Stimulated activated CD4-positive, alpha-beta T cell treated with anti-CD3 and anti-CD28 coated beads, Interleukin-12 subunit alpha, Interleukin-12 subunit beta, amount 100 ng/mL, for 48 hours (primary cell): ENCODE measurements at regions not wholly inside any gene's neighbourhood (a gene's known extent, or its start where the extent isn't known, plus 50 kb on each side); places are given as distances from the start of the nearest gene placed in this dataset.

Experiments
- DNase-seq, 3 donors: peaks; one replicate each; pipeline ENCODE4 v3.0.0-alpha.2; 2020; ENCODE audit warnings: low read depth in 2 of 3, low spot score in 1 of 3

DNA sequence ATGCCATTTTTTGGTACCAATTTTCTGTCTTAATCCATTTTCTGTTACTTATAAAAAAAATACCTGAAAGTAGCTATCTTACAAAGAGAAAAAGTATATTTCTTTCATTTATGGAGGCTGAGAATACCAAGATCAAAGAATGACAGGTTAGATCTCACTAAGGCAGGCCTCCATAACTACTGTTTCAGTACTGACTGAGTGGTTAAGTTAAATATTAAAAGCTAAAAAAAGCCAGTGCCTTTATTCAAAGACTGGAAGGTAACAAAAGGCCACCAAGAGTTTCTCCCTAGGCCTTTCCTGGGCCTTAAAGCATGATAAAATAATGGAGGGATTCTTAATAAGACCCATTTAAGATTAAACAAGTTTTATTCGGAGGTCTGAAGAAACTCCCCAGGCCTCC, 687.7 kb upstream of the ADGRL4 start:
- no peak for DNase-seq

DNA sequence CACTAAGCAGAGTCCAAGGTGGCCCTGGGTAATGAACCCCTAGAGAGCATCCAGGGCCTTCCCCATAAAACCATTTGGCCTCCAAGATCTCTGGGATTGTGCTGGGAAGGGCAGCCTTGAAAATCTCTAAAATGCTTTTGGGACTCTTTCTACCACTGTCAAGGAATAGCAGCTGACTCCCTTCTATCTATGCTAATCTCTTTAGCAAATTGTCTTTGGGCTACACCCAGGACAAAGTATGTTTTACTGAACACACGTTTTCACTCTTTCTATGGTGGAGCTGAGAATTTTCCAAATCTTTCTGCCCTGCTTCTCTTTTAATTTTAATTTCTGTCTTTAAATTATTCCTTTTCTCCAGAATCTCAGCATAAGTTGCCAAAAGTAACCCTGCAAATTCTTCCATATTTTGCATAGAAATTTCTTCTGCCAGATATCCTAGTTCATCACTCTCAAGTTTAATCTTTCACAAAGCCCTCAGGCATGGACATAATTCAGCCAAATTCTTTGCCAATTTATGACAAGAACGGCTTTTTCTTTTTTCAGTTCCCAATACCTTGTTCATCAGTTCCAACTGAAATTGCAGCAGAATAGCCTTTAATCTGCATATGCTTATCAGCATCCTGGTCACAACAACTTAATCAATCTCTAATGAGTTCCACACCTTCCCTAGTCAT, 687.0 kb upstream of the ADGRL4 start:
- DNase-seq = no peak

DNA sequence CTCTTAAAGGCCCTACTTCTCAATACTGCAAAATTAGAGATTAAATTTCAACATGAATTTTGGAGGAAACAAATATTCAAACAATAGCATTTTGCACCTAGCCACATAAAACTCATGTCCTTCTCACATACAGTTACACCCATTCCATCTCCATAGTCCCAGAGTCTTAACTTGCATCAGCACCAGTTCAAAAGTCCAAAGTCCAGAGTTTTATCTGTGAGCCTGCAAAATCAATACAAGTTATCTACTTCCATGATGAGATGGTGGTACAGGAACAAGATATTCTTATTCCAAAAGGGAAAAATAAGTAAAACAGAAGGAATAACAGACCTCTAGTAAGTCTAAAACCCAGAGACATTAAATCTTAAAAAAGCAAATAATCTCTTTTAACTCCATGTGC, 686.0 kb upstream of the ADGRL4 start:
- DNase-seq = no peak

DNA sequence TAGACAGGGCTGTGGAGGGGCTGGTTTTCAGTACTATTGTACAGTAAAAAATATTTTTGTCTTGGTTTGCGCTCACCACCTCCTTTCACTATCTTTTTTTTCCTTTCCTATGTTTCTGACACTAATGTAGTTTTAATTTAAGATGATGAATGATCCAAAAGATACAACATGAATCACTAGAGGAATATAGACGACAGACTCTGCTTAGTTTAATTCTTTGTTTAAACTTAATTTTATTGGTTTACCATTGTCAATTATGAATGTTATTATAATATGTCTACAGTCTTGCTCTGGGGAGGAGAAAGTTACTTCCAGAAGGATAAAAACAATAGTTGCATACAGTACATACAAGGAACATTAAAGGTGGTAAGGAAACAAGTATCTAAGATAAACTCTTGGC, 682.4 kb upstream of the ADGRL4 start:
- no peak for DNase-seq

DNA sequence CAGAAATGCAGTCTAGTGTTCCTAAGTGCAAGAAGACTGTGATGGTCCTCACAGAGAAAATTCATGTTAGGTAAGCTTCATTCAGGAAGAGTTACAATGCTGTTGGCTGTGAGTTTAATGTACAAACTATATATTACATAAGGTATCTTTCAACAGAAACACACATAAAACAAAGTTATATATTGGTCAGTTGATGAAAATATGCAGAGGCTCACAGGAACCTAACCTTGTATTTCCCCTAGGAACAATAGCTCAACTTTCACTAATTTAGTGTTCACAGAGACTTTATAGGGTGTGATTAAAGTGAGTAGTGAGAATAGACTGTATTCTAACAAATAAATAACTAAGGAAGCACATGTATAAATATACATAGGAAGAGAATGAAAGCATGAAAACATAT, 676.9 kb upstream of the ADGRL4 start:
- no peak for DNase-seq

DNA sequence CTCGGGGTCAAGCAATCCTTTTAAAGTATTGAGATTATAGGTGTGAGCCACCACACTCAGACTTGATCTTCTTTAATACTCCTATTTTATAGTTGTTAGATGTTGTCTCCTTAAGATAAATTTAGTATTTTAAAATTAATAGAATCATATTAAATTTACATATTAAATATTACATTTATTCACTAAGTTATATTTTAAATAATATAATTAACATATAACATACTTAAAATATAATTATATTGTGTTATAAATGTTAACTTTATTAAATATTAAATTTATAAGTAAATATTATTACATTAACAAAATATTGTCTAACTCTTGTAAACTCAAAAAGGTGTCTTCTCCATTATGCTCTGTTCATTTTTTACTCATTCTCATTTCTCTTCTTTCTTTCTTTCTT, 675.9 kb upstream of the ADGRL4 start:
- no peak for DNase-seq

DNA sequence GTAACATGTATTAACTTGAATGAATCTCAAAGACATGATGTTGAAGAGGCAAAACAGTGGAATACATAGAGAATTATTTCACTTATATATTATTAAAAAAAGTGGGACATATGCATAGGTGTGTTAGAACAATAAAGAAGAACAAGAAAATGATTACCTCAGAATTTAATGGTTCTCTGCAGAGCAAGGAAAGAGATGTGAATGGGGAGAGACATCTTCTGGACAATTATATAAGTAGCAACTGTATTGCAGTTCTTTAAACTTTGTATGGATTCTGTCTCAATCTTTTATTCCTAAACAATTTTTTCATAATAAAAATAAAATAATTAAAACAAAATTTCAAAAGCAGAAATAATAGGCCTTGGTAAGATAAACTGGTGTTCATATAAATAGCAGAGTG, 674.9 kb upstream of the ADGRL4 start:
- DNase-seq = no peak

DNA sequence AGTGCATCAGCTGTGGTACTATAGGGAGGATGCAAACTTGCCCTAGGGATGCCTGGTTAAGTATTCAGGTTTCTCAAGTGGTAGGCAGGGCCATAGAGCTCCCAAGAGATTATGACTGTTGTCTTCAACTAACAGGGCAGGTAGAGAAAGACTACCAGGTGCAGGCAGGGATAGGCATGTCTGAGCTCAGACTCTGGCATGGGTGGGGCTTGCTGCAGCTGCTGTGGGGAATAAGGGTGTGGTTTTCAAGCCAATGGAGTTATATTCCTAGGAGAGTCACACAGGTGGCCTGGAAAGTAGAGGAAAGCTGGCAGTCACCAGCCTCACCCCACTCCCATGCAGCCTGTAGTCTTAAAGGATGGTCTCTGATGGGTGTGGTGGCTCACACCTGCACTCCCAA, 673.4 kb upstream of the ADGRL4 start:
- DNase-seq = no peak

DNA sequence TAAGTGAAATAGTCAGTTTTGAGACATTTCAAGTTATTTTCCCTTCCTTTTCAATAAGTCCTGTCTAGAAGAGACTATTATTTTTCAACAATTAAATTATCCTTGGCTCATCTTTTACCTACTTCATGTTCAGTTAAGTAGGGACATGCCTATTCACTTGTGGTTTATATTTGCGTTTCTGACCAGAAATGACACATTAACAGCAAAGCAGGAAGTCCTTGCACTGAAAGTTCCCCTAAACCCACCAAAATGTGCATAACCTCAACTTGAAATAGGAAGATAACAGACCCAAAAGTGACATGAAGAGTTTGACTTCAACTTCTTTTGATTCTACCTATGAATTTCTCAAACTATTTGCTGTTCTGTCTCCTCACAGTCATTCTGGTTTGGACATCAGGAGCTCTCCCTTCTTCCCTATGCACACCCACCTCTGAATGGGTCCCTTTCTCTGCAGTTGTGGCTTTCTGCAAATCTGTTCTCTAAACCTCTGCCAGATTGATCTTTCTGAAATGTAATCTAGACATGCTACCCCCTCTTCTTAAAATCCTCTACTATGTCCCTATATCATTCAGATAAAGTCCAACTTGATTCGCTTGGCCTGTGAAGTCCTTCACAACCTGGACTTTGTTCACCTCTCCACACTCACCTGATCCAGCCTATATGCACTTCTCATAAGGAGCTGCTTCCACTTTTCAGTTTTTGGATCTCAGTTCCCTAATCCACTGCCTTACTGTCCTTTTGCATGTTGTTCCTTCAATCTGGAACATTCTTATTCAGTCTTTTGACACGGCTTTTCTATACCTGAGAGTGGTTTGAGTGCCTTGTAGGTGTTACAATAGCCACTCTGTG, 661.5 kb upstream of the ADGRL4 start:
- DNase-seq = no peak

DNA sequence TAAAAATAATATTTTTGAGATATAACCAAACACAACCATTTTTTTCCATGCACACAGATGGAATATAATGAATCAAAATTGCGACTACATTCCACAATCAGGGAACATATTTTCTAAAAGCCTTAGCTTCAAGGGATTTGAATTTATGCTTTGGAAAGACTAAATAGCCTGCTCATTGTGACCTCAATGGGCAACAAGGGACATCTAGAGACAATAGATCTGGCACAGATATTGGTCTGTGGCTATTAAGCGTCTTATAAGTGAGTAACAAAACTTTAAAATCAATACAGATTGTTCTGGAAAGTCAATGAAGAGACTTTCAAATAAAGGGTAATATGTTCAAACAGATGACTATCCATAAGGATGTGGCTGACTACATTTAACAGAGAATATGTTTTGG, 660.6 kb upstream of the ADGRL4 start:
- no peak for DNase-seq

DNA sequence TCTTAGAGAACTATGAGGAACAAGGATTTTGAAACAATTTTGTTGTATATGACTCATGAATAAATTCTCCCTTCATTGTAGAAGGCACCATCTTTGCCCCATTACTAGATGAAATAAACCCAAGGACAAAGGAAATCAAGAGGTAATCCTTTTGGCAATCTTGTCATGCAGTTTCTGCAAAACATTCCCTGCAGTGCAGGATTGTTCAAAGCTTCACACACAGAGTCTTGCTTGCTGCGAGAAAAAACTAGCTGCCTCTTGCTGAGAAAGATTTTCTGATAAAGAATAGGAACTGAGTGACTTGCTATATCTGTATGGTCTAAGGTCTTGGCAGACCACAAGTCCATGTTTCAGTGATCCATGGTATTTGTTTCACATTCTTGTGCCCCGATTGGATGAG, 657.4 kb upstream of the ADGRL4 start:
- DNase-seq = no peak

DNA sequence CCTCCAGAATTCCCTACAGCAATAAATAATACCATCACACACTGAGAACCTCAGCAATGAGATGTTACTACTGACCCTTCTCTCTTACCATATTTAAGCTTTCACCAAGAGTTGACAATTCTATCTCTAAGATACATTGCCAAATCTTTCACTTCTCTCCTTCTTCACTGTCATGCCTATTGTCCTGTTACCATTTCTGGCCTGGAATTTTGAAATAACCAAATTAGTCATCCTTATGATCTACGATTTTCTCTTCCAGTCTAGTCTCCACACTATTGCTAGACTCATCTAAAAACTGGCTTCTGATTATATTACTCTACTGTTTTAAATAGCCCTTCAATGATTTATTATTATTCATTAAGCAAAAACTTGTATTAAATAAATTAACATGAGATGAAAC, 656.1 kb upstream of the ADGRL4 start:
- DNase-seq = no peak

DNA sequence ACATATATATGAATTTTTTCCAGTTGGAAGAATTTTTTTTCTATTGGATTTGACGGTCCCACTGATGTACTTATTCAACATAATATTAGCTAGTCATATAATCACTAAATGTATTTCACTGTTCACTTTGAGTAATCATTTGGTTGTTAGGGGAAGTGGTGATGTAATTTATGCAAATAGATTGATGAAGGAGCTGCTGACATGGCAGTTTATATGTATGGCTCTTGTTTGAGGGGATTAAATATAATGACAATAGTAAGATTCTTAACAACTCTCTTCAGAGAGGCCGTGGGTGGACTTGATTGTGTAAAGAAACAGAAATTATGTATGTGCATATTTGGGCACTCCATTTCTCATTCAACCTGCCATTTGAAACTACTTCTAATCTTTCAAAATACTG, 653.6 kb upstream of the ADGRL4 start:
- no peak for DNase-seq

DNA sequence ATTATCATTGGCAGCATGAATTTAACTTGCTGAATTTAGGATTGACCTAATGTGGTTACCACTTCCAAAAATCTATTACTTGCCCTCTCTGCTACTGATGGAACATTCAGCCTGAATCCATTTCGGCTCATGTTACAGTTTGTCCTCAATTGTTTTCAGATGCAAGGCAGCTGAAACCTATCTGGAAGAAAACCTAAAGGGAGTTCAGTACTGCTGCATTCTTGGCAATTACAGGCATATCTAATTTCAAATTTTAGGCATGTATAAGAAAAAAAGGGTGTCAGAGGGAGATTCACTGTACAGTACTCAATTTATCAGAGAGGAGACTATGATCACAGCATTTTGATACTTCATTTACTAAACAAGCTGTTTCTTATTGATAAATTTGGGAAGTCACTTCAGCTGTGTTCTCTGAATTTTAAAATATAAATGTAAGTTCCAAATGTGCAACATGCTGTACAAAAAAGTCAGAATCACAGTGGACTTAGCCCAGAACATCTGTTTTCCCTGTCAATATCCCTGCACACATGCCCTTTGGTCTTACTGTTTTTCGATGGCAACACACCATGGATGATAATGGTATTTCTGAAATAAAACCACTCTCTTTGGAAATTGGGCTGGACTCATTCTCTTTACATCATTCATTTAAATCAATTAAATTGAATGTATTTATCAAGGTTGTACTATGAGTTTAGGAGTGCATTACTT, 651.6 kb upstream of the ADGRL4 start:
- no peak for DNase-seq

DNA sequence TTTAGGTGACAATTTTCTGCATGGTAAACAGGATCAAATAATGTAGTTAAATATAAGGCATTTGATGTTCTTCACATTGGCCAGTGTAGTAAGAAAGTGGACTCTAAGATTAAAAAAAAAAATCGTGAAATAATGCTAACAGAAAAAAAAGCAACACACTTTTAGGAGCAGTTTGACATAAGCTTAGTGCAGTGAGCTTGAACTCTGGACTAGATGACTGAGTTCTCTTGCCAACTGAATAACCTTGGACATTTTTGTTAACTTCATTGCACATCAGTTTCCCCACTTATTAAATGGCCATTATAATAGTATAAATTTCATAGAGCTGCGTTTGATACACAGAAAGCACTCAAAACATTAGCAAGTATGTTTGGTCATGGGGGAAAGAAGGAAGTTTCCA, 649.3 kb upstream of the ADGRL4 start:
- DNase-seq = no peak

DNA sequence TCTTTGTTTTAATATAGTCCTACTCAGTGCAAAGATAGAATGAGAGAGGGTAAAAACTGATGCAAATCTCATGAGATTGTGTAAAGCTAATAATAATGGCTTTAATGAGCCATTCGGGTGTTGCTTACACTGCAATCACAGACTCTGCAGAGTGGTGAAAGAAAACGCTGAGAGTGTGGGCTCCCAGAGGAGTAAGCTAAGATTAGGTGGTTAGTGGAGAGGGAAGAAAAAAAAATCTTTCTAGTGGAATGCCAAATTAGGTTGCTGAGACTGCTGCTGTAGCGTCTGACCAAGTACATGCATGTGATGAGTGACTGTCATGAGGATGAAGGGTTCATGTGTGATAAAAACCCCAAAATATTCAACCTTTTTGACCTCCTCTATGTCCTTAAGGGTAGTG, 645.9 kb upstream of the ADGRL4 start:
- no peak for DNase-seq

DNA sequence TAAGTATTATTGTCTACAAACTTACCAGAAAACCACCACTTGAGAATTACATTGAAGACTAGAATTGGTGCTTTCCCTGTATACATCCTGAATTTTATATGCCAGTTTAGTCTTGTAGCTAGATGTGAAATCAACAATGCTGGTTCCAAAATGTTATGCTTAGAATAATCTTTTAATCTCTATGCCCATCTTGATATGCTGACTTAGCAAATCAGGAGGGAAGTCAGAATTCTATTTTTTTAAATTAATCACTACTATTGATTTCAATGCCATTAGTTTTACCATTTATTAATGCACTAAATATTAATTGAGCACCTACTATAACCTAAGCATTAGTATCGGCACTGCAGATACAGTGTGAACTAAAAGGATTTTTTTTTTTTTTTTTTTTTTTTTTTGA, 641.6 kb upstream of the ADGRL4 start:
- no peak for DNase-seq

DNA sequence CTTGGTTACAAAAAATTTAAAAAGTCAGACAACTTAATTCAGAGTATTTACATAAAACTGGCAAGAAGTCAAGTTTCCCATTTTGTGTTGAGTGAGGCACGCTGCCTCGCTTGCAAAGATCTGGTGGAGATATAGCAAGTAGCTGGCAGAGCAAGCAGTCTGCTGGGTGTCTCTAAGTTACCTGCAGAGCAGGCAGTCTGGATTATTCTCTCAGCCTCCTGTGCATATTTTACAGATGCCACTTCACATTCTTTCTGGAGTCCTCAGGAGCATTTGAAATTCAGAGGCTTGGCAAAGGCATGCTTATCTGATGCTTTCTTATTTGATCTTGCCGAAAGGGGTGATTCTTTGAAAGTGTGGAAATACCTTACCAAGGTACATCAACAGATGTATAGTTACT, 640.4 kb upstream of the ADGRL4 start:
- no peak for DNase-seq

DNA sequence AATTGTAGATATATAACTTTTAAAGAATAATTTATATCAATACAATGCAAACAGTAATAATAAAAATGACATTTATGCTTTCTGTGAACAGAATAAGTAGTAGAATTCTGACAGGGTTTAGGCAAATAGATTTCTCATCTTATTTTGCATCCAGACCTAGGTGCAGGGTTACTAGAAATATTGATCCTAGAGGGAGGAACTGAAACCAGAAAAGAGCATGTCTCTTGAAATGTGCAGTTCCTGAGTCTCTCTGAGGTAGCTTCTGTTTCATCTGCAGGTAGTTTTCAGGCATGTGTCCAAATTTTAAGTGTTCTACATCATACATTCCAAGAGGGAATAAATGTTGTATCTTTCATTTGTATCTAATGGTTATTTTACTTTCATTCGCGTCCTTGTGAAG, 631.9 kb upstream of the ADGRL4 start:
- no peak for DNase-seq

DNA sequence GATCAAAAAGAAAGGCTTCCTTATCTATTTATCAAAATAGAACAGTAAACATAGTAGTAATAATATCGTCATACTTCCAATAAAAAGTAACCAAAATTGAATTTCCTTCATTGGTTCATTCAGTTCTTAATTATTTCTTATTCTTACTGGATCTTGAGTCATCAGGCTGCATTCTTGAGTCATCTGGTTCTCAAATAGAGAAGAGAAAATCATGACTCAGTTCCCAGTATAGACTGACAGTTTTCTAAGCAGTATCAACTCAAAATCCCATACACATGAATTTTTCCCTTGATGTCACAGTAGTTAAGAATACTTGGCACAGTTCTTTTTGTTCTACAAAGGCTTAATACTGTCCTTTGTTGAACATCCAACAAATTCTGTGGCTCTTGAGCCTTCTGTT, 626.9 kb upstream of the ADGRL4 start:
- DNase-seq = no peak

DNA sequence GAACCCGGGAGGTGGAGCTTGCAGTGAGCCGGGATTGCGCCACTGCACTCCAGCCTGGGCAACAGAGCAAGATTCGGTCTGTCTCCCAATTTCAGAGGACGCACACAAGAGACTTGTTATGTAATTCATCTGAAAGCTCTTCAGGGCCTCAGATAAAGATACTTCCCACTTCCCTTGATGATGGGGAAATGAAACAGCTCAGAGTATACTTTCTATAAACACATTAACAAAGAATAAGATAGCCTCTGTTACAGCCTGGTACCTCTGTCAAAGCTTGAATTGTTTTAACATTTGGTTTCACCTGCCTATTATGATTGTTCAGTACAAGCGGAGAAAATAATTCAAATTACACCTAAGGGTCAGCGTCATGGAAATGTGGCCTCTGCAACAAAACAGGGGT, 622.9 kb upstream of the ADGRL4 start:
- DNase-seq = no peak

DNA sequence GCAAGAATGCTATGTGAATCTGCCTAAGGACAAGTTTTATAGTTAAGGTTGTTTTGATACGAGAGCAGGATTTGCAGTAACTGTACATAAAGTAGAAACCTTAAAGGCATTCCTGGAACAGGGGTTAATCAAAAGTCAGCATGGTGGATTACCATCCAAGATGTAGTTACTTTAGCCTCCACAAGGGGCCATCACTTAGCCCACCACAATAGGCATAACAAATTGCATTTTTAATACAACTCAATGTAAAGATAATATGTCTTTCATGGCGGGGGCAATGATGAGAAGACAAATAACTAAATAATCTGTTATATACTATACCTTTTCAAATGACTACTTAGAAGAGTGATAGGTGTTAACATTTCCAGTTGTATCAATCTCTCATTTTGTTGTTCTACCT, 611.2 kb upstream of the ADGRL4 start:
- DNase-seq = no peak
